NCI-H2081 (cell line): ENCODE measurements at regions not wholly inside any gene's neighbourhood (a gene's known extent, or its start where the extent isn't known, plus 50 kb on each side); places are given as distances from the start of the nearest gene placed in this dataset.
"Not testable (repeated sequence)": the region's sequence is repeated elsewhere in the genome, so short reads cannot be mapped to it uniquely, and the experiment has no call there.

Source experiments
- DNase-seq, 2 experiments: peaks; one replicate each; lab custom pipeline; 2025; lab: John Stamatoyannopoulos, UW

- DNase-seq = no peak
Measured at GRCh38 chr12:124385219-124385969, 90.5 kb downstream of the RFLNA start.

- no peak for DNase-seq
Measured at GRCh38 chr12:124384299-124384894, 89.5 kb downstream of the RFLNA start.

GRCh38 chr12:124383028-124383427, 88.1 kb downstream of the RFLNA start:
- DNase-seq = no peak

GRCh38 chr12:124381456-124382296, 86.8 kb downstream of the RFLNA start:
- DNase-seq = no peak

GRCh38 chr12:124380796-124381455, 86.0 kb downstream of the RFLNA start:
- no peak for DNase-seq

- no peak for DNase-seq
Measured at GRCh38 chr12:124379938-124380754, 85.3 kb downstream of the RFLNA start.

- DNase-seq = no peak
Measured at GRCh38 chr12:124379379-124379937, 84.6 kb downstream of the RFLNA start.

GRCh38 chr12:124378926-124379325, 84.0 kb downstream of the RFLNA start:
- no peak for DNase-seq

GRCh38 chr12:124377981-124378509, 83.2 kb downstream of the RFLNA start:
- DNase-seq = no peak

- DNase-seq = no peak
Measured at GRCh38 chr12:124376435-124376834, 81.5 kb downstream of the RFLNA start.

- DNase-seq = no peak
Measured at GRCh38 chr12:124375789-124376175, 80.9 kb downstream of the RFLNA start.

- no peak for DNase-seq
Measured at GRCh38 chr12:124375141-124375788, 80.4 kb downstream of the RFLNA start.

- DNase-seq = no peak
Measured at GRCh38 chr12:124374567-124374966, 79.7 kb downstream of the RFLNA start.

- DNase-seq = no peak
Measured at GRCh38 chr12:124374147-124374546, 79.3 kb downstream of the RFLNA start.

- not testable (repeated sequence) for DNase-seq
Measured at GRCh38 chr12:124373701-124374100, 78.8 kb downstream of the RFLNA start.

- DNase-seq = no peak
Measured at GRCh38 chr12:124372831-124373230, 77.9 kb downstream of the RFLNA start.

- DNase-seq = no peak
Measured at GRCh38 chr12:124371970-124372555, 77.2 kb downstream of the RFLNA start.

- no peak for DNase-seq
Measured at GRCh38 chr12:124371366-124371765, 76.5 kb downstream of the RFLNA start.

GRCh38 chr12:124370851-124371250, 76.0 kb downstream of the RFLNA start:
- DNase-seq = no peak

- DNase-seq = no peak
Measured at GRCh38 chr12:124370384-124370783, 75.5 kb downstream of the RFLNA start.
